ENCODE measurements at regions not wholly inside any gene's neighbourhood (a gene's known extent, or its start where the extent isn't known, plus 50 kb on each side); places are given as distances from the start of the nearest gene placed in this dataset.

- TF ChIP-seq CTCF (IDR thresholded peaks at IDR 0.05; ENCODE audit: low read depth, low read length), result no peak
- no peak for TF ChIP-seq EZH2phosphoT487 (IDR thresholded peaks at IDR 0.05; ENCODE audit: low read depth)
Measured at GRCh38 chr15:62323353-62323890, 158.3 kb upstream of the C2CD4B start.

All from OCI-LY3 (cell line).